Astrocyte (in vitro differentiated cells and primary cell): ENCODE measurements at regions not wholly inside any gene's neighbourhood (a gene's known extent, or its start where the extent isn't known, plus 50 kb on each side); places are given as distances from the start of the nearest gene placed in this dataset.

Experiments
- CTCF ChIP-seq: IDR thresholded peaks from 2 replicates; pipeline ENCODE4 v1.5.1; 2011; ENCODE audit warnings: low read depth, mild to moderate bottlenecking, inconsistent platforms, low read length, moderate library complexity; ENCODE audit not compliant: insufficient read depth
- EZH2 ChIP-seq: IDR thresholded peaks from 2 replicates; pipeline ENCODE4 v1.6.1; 2012; ENCODE audit warnings: mild to moderate bottlenecking, low read length, inconsistent platforms; ENCODE audit not compliant: insufficient read depth

- no peak for TF ChIP-seq CTCF
- no peak for TF ChIP-seq EZH2
Measured at GRCh38 chr12:131290255-131290959, 336.7 kb downstream of the ADGRD1 start.
